Caco-2 (cell line): ENCODE measurements at regions not wholly inside any gene's neighbourhood (a gene's known extent, or its start where the extent isn't known, plus 50 kb on each side); places are given as distances from the start of the nearest gene placed in this dataset.

Experiments
- BruUV-seq: library from RNA; stranded (reverse); fragments of 400-500 nt; replicated peaks from 2 replicates; lab custom pipeline; 2021; lab: Mats Ljungman, UMichigan
- CTCF ChIA-PET: fragments of 300-600 bp; sonication (Branson Sonifier 250); formaldehyde crosslinking; loops from one replicate; lab custom pipeline; 2022; ENCODE audit warnings: antibody characterized with exemption; lab: Charles Lee
- POLR2A ChIA-PET: fragments of 300-600 bp; sonication (Branson Sonifier 250); formaldehyde crosslinking; loops from one replicate; lab custom pipeline; 2022; ENCODE audit warnings: antibody characterized with exemption; lab: Charles Lee
- DNase-seq, 2 experiments: peaks; one replicate each; pipeline versions ENCODE4 v3.0.0 to v3.0.0-alpha.2; 2020 to 2022
- H3K27me3 ChIP-seq: replicated peaks from 2 replicates; pipeline ENCODE4 v1.6.0; 2011; ENCODE audit warnings: low read length; ENCODE audit not compliant: control insufficient read depth, insufficient read depth
- H3K36me3 ChIP-seq: 2 replicates; pipeline ENCODE4 v1.5.1; 2011; ENCODE audit warnings: low read length; ENCODE audit not compliant: control insufficient read depth, insufficient read depth
- H3K4me1 ChIP-seq: fragments of 250-450 bp; sonication (Bioruptor Pico); 2 replicates; pipeline ENCODE4 v1.5.1; 2020; ENCODE audit warnings: mild to moderate bottlenecking
- H3K4me3 ChIP-seq: 2 replicates; pipeline ENCODE4 v1.5.1; 2011; ENCODE audit warnings: low read depth, mild to moderate bottlenecking, control low read depth, low read length
- H3K9me3 ChIP-seq: fragments of 250-450 bp; sonication (Bioruptor Pico); 2 replicates; pipeline ENCODE4 v1.5.1; 2020; ENCODE audit warnings: mild to moderate bottlenecking, moderate library complexity
- H3K27ac Mint-ChIP-seq: one replicate; pipeline ENCODE4 v1.8.0; 2022; ENCODE audit warnings: mixed read lengths; ENCODE audit not compliant: unreplicated experiment
- H3K27me3 Mint-ChIP-seq: one replicate; pipeline ENCODE4 v1.8.0; 2022; ENCODE audit warnings: mixed read lengths; ENCODE audit not compliant: insufficient read depth, unreplicated experiment
- H3K36me3 Mint-ChIP-seq: one replicate; pipeline ENCODE4 v1.8.0; 2022; ENCODE audit warnings: mild to moderate bottlenecking, mixed read lengths; ENCODE audit not compliant: insufficient read depth, unreplicated experiment
- H3K4me1 Mint-ChIP-seq: one replicate; pipeline ENCODE4 v1.8.0; 2022; ENCODE audit warnings: low read depth, mixed read lengths; ENCODE audit not compliant: unreplicated experiment
- H3K4me3 Mint-ChIP-seq: one replicate; pipeline ENCODE4 v1.8.0; 2022; ENCODE audit warnings: mild to moderate bottlenecking, moderate library complexity, mixed read lengths; ENCODE audit not compliant: unreplicated experiment
- H3K9me3 Mint-ChIP-seq: one replicate; pipeline ENCODE4 v1.8.0; 2022; ENCODE audit warnings: mixed read lengths; ENCODE audit not compliant: unreplicated experiment
- intact Hi-C: fragments of 100-400 bp; cut with micrococcal nuclease; formaldehyde crosslinking; loops from one replicate; pipeline ENCODE4 v1.10.0; 2022; ENCODE audit not compliant: unreplicated experiment
- TF ChIP-seq, protein P1 (sequence below), 2 experiments: fragments of 200-600 bp in 1 of 2; IDR thresholded peaks; 1 replicate in 1 of 2; 2 replicates in 1 of 2; pipeline versions ENCODE4 v1.5.1 to v1.8.0; 2011 to 2022; ENCODE audit warnings: antibody characterized with exemption in 1 of 2, control low read depth in 1 of 2, inconsistent platforms in 1 of 2, low read depth in 1 of 2, low read length in 1 of 2, mild to moderate bottlenecking in 1 of 2, moderate library complexity in 1 of 2; ENCODE audit not compliant: insufficient read depth in 1 of 2, severe bottlenecking in 1 of 2, unreplicated experiment in 1 of 2

- Histone ChIP-seq H3K4me1 (no peaks in the 10 kb centered on the region), H3K27me3 (no peaks in the 10 kb centered on the region), H3K36me3 (no peaks in the 10 kb centered on the region), H3K9me3 (no peaks in the 10 kb centered on the region), H3K4me3 (no peak overlapping the region)
- H3K27ac Mint-ChIP-seq, result no peak overlapping the region
- CTCF ChIA-PET, result no interaction called here
- peaks cover 14% of the 10 kb centered on the region for H3K27me3 Mint-ChIP-seq
- POLR2A ChIA-PET, result no interaction called here
- no peaks in the 10 kb centered on the region for H3K9me3 Mint-ChIP-seq
- H3K36me3 Mint-ChIP-seq, result no peaks in the 10 kb centered on the region
- TF ChIP-seq, protein P1, sequence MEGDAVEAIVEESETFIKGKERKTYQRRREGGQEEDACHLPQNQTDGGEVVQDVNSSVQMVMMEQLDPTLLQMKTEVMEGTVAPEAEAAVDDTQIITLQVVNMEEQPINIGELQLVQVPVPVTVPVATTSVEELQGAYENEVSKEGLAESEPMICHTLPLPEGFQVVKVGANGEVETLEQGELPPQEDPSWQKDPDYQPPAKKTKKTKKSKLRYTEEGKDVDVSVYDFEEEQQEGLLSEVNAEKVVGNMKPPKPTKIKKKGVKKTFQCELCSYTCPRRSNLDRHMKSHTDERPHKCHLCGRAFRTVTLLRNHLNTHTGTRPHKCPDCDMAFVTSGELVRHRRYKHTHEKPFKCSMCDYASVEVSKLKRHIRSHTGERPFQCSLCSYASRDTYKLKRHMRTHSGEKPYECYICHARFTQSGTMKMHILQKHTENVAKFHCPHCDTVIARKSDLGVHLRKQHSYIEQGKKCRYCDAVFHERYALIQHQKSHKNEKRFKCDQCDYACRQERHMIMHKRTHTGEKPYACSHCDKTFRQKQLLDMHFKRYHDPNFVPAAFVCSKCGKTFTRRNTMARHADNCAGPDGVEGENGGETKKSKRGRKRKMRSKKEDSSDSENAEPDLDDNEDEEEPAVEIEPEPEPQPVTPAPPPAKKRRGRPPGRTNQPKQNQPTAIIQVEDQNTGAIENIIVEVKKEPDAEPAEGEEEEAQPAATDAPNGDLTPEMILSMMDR (IDR thresholded peaks at IDR 0.05; ENCODE audit: insufficient read depth in 1 of 2, low read depth in 1 of 2, low read length in 1 of 2, severe bottlenecking in 1 of 2, unreplicated experiment in 1 of 2), result no peak
- no peak for DNase-seq
- no TSS peak for BruUV-seq
- no peak overlapping the region for H3K4me3 Mint-ChIP-seq
- no peaks in the 10 kb centered on the region for H3K4me1 Mint-ChIP-seq
- intact Hi-C loops, result no loop called here
Measured at GRCh38 chr5:158559066-158559465, 540.6 kb downstream of the EBF1 start.

DNA sequence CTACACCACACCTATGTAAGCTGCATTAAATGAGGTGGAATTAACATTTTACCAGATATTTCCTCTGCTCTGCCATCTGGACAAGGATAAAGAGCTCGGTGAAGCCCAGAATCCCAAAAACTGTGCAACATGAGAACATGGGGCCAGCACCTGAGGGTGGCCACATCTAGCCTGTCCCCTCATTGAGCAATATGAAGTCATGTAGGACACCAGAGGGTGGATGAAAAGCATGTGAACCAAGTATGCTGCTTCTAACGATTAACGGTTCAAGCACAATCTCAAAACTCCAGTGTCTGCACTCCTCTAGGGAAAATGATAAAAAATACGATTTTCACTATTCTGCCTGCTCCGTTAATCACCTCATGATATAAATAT lies 545.8 kb downstream of the EBF1 start:
- CTCF ChIA-PET, result no interaction called here
- no peaks in the 10 kb centered on the region; the same call in 1 of the 2 replicates for H3K9me3 ChIP-seq
- no peak overlapping the region for H3K27ac Mint-ChIP-seq

GRCh38 chr5:158553195-158553961 lies 546.3 kb downstream of the EBF1 start:
- CTCF ChIA-PET, result no interaction called here
- BruUV-seq, result no TSS peak

More for the DNA sequence above, 545.8 kb downstream of the EBF1 start:
- H3K9me3 Mint-ChIP-seq, result no peaks in the 10 kb centered on the region
- no peak overlapping the region for H3K4me3 Mint-ChIP-seq
- H3K27me3 Mint-ChIP-seq, result peaks cover 5% of the 10 kb centered on the region
- DNase-seq, result no peak
- no TSS peak for BruUV-seq
- Histone ChIP-seq H3K27me3 (no peaks in the 10 kb centered on the region), H3K36me3 (no peaks in the 10 kb centered on the region), H3K4me1 (no peaks in the 10 kb centered on the region), H3K4me3 (no peak overlapping the region)
- POLR2A ChIA-PET, result no interaction called here
- no peaks in the 10 kb centered on the region for H3K36me3 Mint-ChIP-seq
- TF ChIP-seq, protein P1 (IDR thresholded peaks at IDR 0.05; ENCODE audit: insufficient read depth in 1 of 2, low read depth in 1 of 2, low read length in 1 of 2, severe bottlenecking in 1 of 2, unreplicated experiment in 1 of 2), result no peak
- H3K4me1 Mint-ChIP-seq, result no peaks in the 10 kb centered on the region
- intact Hi-C loops, result no loop called here

More at GRCh38 chr5:158553195-158553961, 546.3 kb downstream of the EBF1 start:
- Mint-ChIP-seq H3K4me1 (no peaks in the 10 kb centered on the region), H3K9me3 (peaks cover under 1% of the 10 kb centered on the region), H3K27ac (no peak overlapping the region), H3K36me3 (no peaks in the 10 kb centered on the region), H3K27me3 (peaks cover 5% of the 10 kb centered on the region), H3K4me3 (no peak overlapping the region)
- H3K4me1 ChIP-seq, result no peaks in the 10 kb centered on the region
- H3K36me3 ChIP-seq, result no peaks in the 10 kb centered on the region
- intact Hi-C loops, result no loop called here
- POLR2A ChIA-PET, result no interaction called here
- H3K27me3 ChIP-seq, result no peaks in the 10 kb centered on the region
- TF ChIP-seq, protein P1 (IDR thresholded peaks at IDR 0.05; ENCODE audit: insufficient read depth in 1 of 2, low read depth in 1 of 2, low read length in 1 of 2, severe bottlenecking in 1 of 2, unreplicated experiment in 1 of 2), result no peak
- DNase-seq, result no peak
- H3K9me3 ChIP-seq, result no peaks in the 10 kb centered on the region; the same call in 1 of the 2 replicates
- H3K4me3 ChIP-seq, result no peak overlapping the region
